Left ventricle myocardium inferior (tissue), 1 donor: ENCODE measurements at regions not wholly inside any gene's neighbourhood (a gene's known extent, or its start where the extent isn't known, plus 50 kb on each side); places are given as distances from the start of the nearest gene placed in this dataset.

Experiments
- DNase-seq: peaks from one replicate; pipeline ENCODE4 v3.0.0-alpha.2; 2020
- H3K27ac ChIP-seq: fragments of 200-600 bp; replicated peaks from 2 replicates; pipeline ENCODE4 v1.8.0; 2021
- H3K27me3 ChIP-seq: fragments of 200-600 bp; 2 replicates; pipeline ENCODE4 v1.8.0; 2021; ENCODE audit warnings: low read depth
- H3K36me3 ChIP-seq: fragments of 200-600 bp; 2 replicates; pipeline ENCODE4 v1.8.0; 2021
- H3K4me1 ChIP-seq: fragments of 200-600 bp; 2 replicates; pipeline ENCODE4 v1.8.0; 2021
- H3K4me3 ChIP-seq: fragments of 200-600 bp; 2 replicates; pipeline ENCODE4 v1.8.0; 2021; ENCODE audit warnings: mild to moderate bottlenecking, moderate library complexity
- H3K9me3 ChIP-seq: fragments of 200-600 bp; replicated peaks from 2 replicates; pipeline ENCODE4 v1.8.0; 2021
- intact Hi-C: fragments of 100-400 bp; cut with micrococcal nuclease; formaldehyde crosslinking; loops from one replicate; pipeline ENCODE4 v1.11.0; 2022
- TF ChIP-seq, protein P1 (sequence below): fragments of 200-600 bp; IDR thresholded peaks from 2 replicates; pipeline ENCODE4 v1.8.0; 2021; ENCODE audit warnings: antibody characterized with exemption, mild to moderate bottlenecking, borderline replicate concordance
- donor health status: DM: no; HTN: yes; CAD: no; lungs with severe emphysema.

DNA sequence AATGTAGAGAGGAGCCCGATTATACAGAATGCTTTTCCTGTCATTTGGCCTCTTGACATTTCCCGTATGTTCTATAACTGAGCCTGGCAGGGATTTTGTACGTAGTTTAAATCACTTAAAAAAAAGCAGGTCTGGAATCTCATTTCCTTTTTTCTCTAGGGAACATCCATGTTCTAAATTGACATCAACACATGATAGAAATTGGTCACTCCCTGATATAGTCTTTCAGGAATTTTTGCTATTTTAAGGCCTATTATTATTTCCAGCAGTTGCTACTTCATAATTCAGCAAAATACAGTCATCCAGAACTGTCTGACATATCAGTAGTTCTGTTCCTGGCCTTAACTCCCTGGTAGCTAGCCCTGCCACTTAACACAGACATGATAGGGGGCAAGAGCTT, 565.7 kb upstream of the ZEB2 start:
- Histone ChIP-seq H3K36me3 (no peaks in the 10 kb centered on the region), H3K27me3 (no peaks in the 10 kb centered on the region), H3K4me1 (peaks cover 4% of the 10 kb centered on the region), H3K27ac (peak overlapping the region; percentile 40), H3K4me3 (no peak overlapping the region), H3K9me3 (peaks cover 2% of the 10 kb centered on the region)
- intact Hi-C loops, result no loop called here
- TF ChIP-seq, protein P1, sequence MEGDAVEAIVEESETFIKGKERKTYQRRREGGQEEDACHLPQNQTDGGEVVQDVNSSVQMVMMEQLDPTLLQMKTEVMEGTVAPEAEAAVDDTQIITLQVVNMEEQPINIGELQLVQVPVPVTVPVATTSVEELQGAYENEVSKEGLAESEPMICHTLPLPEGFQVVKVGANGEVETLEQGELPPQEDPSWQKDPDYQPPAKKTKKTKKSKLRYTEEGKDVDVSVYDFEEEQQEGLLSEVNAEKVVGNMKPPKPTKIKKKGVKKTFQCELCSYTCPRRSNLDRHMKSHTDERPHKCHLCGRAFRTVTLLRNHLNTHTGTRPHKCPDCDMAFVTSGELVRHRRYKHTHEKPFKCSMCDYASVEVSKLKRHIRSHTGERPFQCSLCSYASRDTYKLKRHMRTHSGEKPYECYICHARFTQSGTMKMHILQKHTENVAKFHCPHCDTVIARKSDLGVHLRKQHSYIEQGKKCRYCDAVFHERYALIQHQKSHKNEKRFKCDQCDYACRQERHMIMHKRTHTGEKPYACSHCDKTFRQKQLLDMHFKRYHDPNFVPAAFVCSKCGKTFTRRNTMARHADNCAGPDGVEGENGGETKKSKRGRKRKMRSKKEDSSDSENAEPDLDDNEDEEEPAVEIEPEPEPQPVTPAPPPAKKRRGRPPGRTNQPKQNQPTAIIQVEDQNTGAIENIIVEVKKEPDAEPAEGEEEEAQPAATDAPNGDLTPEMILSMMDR, result no peak
- DNase-seq, result no peak

DNA sequence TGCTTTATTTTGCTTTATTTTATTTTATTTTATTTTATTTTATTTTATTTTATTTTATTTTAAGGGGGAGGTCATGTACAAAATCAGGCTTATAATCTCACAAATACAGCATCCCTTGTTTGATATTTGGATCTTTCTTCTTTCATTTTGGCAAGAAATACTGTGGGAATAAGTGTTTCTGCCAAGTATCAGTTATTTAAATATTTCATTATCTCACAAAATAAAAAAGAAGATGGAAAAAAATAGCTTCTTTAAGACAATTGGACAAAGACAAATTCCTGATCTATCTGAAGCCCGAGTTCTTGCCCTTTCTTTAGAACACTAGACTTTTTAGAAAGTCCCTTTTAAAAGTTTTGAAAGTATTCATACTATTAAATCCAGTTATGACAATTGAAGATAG, 560.5 kb upstream of the ZEB2 start:
- no peak for DNase-seq
- no peak overlapping the region for H3K4me3 ChIP-seq
- no peaks in the 10 kb centered on the region for H3K36me3 ChIP-seq
- TF ChIP-seq, protein P1, result no peak
- peak overlapping the region; percentile 18 for H3K27ac ChIP-seq
- no peaks in the 10 kb centered on the region for H3K9me3 ChIP-seq
- intact Hi-C loops, result no loop called here
- no peaks in the 10 kb centered on the region for H3K4me1 ChIP-seq
- H3K27me3 ChIP-seq, result no peaks in the 10 kb centered on the region

DNA sequence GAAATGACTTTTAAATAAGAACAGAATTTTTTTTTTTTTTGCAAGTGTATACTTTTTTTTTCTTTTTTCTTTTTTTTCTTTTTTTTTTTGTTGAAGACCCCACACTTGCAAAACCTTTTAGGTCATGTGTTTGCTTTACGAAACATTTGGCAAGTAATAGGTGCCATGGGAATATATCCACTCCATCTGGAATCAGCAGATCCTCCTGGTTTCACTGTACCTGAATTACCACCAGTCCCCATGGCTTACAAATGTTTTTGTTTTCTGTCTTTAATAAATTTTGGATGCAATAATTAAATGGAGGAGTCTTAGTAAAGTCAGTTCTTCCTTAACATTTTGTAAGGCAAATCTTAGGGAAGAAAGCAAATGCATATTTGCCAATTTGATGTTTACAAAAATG, 559.7 kb upstream of the ZEB2 start:
- TF ChIP-seq, protein P1, result no peak
- intact Hi-C loops, result no loop called here
- Histone ChIP-seq H3K27me3 (no peaks in the 10 kb centered on the region), H3K36me3 (no peaks in the 10 kb centered on the region), H3K4me1 (no peaks in the 10 kb centered on the region), H3K27ac (peak overlapping the region; percentile 18), H3K9me3 (no peaks in the 10 kb centered on the region), H3K4me3 (no peak overlapping the region)
- DNase-seq, result no peak

DNA sequence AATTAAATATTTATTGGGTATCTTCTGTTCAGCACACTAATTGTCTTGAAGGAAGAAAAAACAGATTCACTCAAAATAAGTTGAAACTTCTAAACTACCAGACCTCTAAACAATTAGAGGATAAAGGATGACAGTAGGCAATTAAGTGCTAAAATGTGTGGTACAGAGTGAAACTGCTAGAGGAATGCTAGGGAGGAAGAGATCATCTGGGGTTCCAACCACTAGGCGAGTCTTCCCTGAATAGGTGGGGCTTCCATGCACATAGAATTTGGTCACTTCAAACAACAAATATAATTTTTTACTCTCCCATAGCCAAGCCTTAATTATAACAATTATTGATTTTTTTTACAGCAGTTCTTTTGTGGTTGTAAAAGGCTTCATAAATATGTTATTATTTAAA, 559.0 kb upstream of the ZEB2 start:
- Histone ChIP-seq H3K4me3 (no peak overlapping the region), H3K27me3 (no peaks in the 10 kb centered on the region), H3K9me3 (no peaks in the 10 kb centered on the region), H3K27ac (no peak overlapping the region), H3K36me3 (no peaks in the 10 kb centered on the region), H3K4me1 (no peaks in the 10 kb centered on the region)
- DNase-seq, result no peak
- intact Hi-C loops, result no loop called here
- TF ChIP-seq, protein P1, result no peak

DNA sequence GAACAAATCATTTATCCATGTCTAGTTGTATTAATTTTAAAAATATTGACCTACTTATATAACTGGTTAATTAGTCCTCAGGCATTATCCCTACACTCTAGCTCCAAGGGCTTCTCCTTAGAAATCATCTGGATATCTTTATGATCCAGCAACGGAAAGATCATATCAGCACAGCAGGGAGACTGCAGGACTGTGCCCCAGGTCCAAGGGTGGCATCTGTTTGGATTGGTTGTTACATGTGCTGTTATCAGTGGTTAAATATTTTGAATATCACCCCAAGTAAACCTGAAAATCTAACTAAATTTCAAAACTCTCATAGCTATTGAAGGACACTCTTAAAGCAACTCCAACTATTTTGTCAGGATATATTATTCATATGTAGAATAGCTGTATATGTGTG, 556.2 kb upstream of the ZEB2 start:
- H3K4me3 ChIP-seq, result no peak overlapping the region
- H3K27ac ChIP-seq, result no peak overlapping the region
- no peaks in the 10 kb centered on the region for H3K9me3 ChIP-seq
- intact Hi-C loops, result no loop called here
- H3K36me3 ChIP-seq, result no peaks in the 10 kb centered on the region
- no peaks in the 10 kb centered on the region for H3K4me1 ChIP-seq
- DNase-seq, result no peak
- TF ChIP-seq, protein P1, result no peak
- no peaks in the 10 kb centered on the region for H3K27me3 ChIP-seq
